Activated CD4-positive, alpha-beta T cell treated with anti-CD3 and anti-CD28 coated beads, Interleukin-2, Interleukin-6, amounts not matched to agents 100 ng/mL and 50 ng/mL, durations not matched to agents 16 hours and 8 hours (primary cell): ENCODE measurements at regions not wholly inside any gene's neighbourhood (a gene's known extent, or its start where the extent isn't known, plus 50 kb on each side); places are given as distances from the start of the nearest gene placed in this dataset.
"Not testable (repeated sequence)": the region's sequence is repeated elsewhere in the genome, so short reads cannot be mapped to it uniquely, and the experiment has no call there.

Experiments used
- DNase-seq: peaks from one replicate; pipeline ENCODE4 v3.0.0-alpha.2; 2020

DNA sequence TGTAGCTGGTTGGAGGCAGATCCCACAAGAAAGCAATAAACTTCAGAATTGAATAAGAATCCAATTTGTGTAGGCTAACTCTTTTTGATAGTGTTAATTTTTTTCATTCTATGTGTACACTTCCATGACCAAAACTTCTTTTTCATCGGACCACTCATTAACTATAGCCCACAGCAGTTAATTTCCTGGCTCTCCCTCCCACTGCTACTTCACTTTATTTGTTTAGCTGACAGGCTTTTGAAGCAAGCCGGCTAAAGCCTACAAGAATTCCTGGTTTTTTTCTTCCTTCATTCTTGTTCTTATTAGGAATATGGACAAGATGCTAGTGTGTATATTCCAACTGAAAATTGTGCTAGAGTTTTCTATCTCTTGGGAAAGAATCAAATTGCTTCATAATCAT, 329.2 kb upstream of the CCNH start:
- DNase-seq, result no peak

- no peak for DNase-seq
Measured at GRCh38 chr5:87735923-87736322, 323.2 kb upstream of the CCNH start.

GRCh38 chr5:87733897-87734296, 321.2 kb upstream of the CCNH start:
- no peak for DNase-seq

- DNase-seq, result no peak
Measured at GRCh38 chr5:87732875-87733768, 320.4 kb upstream of the CCNH start.

DNA sequence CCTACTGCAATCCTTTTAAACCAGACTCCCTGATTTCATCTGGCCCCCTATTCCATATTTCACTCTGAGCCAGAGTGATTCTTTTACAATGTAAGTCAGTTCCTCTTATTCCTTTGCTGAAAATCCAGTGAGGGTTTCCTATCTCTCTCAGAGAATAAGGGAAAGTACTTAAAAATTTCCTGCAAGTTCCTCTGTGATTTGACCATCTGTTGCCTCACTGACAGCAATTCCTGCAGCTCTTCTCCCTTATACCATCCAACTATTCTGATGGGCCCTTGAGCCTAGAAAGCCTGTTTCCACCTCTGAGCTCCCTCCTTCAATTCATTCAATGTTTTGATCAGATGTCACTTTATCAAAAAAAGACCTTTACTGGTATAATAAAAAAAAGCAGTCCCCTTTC, 317.1 kb upstream of the CCNH start:
- DNase-seq, result no peak

GRCh38 chr5:87722286-87722685, 309.6 kb upstream of the CCNH start:
- no peak for DNase-seq

- DNase-seq, result not testable (repeated sequence)
Measured at GRCh38 chr5:87718224-87718925, 305.6 kb upstream of the CCNH start.

DNA sequence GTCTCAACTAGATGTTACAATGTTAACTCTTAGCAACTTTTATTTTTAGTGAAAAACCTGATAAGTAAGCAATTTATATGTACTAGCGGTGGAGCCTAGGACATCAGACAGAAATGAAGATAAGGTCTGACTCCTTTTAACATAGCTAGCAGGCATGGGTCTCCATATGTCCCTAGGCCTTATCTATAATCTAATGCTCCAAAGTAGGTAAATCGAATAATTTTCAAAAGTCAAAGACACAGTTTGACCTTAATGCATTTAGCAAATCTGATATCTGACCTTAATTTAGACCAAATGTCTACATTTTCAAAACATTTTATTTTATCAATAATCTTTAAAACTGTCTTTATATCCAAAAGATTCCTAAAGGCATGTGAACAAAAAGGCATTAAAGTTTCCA, 305.0 kb upstream of the CCNH start:
- no peak for DNase-seq

DNA sequence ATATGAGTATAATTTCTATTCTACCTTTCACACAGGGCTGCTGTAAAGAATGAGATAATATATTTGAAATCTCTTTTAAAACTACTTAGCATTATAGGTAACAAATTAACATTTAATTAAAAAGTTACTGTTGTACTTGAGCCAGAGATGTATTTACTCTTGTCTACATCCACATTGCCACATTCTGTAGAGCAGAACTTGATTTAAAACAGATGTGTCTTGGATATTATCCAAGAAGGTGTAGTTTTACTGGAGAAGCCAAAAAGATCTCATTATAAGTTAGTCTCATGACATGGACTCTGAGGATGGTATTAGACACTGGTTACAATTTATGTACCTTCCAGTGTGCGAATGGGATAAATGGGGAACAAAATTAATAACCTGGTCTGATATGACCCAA, 293.1 kb upstream of the CCNH start:
- no peak for DNase-seq

- peak; percentile 21 for DNase-seq
Measured at GRCh38 chr5:87686975-87687374, 274.2 kb upstream of the CCNH start.

- DNase-seq, result no peak
Measured at GRCh38 chr5:87686018-87686417, 273.3 kb upstream of the CCNH start.

DNA sequence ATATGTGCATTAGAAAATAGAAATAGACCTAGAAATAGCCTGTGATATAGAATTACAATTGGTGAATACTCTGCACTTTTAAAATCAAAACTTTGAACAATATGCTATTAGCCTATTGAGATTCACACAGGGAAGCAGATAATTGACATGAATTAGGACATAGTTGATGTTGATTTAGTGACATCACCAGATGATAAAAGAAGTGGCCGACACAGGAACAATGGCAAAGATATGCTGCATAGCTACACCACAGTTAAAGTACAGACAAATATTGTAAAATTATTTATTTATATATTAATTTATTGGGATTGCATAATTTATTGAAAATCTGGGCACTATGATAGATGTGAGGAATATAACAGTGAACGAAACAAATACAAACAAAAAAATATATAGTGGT, 261.5 kb upstream of the CCNH start:
- DNase-seq, result no peak

- no peak for DNase-seq
Measured at GRCh38 chr5:87671146-87671545, 258.4 kb upstream of the CCNH start.

- DNase-seq, result no peak
Measured at GRCh38 chr5:87665166-87665565, 252.4 kb upstream of the CCNH start.

DNA sequence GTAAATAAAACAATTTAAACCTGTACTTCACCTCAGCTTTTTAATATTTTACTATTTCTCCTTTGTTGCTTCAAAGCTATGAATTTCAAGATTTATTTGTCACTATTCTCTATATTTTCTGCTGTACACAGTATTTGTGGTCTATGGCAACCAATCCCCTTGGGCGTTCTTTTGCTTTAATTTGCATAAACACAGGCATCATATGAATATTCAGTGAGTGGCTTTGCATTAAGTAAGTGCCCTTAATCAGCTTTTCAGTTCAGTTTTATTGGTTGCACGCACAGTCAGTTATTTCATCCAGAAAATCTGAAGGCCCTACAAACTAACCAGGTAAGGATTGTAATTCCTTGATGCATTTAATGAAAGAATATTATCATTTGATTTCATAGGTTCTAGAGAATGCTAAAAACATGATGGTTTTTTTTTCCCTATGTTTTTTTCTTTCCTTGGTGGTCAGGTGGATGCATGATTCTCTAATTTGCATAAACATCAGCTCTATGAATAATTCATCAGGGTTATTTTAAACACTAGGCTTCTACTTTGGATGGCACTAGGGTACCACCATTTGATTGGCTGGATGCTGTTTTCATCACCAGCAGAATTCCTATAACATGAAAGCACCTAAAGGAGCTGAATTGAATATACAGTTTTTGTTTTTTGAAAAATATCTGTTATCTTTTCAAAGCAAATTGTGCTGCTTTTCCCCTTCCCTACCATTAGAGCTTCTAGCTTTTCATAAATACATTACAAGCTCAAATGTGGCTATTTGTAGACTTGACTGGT, 249.2 kb upstream of the CCNH start:
- DNase-seq, result no peak

DNA sequence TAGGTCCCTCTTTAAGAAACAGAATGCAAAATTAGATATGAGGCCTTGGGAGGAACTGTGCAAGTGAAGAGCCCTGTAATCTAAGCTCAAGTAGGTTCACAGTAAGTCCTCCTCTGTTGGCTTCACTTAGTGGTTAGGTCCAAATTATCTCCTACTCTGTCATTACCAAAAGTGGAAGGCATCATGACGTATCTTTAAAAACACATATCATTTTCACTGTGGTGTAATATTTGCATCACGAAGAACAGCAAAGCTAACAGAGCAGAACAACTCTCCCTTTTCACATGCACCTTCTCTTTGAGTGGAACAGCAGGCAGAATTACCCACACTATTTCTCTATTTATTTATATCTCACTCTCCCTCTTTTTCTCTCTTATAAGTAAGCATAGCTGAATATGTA, 240.5 kb upstream of the CCNH start:
- DNase-seq, result no peak

GRCh38 chr5:87650284-87650683, 237.6 kb upstream of the CCNH start:
- no peak for DNase-seq

DNA sequence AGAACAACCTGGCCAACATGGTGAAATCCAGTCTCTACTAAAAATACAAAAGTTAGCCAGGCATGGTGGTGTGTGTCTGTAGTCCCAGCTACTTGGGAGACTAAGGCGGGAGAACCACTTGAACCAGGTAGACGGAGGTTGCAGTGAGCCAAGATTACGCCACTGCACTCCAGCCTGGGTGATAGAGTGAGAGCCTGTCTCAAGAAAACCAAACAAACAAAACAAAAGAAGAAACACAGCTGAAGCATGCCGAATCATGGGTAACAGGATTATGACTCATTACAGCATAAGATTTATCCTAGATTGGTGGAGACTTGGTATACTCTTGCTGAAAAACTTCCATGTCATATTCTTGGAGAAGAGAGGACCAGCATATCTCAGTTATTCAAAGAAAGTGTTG, 236.7 kb upstream of the CCNH start:
- no peak for DNase-seq

DNA sequence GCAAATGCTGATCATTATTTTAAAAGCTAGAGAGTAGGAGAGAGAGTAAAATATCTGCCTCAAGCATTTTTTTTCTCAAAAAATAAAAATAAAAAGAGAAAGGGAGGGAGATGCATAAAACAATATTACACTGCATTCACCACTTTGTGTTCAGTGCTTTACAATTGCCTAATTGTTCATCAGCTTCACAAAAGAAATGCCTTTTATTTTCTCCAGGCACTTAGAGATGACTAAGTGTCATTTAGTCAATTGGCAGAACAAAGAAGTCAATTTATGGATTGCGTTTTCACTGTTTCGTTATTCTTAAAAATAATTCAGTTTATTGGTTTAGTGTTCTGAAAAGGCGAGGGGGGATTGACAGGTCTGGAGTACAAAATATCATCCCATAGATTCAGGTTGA, 232.5 kb upstream of the CCNH start:
- DNase-seq, result no peak

GRCh38 chr5:87640902-87641301, 228.2 kb upstream of the CCNH start:
- DNase-seq, result no peak

- no peak for DNase-seq
Measured at GRCh38 chr5:87627363-87627762, 214.6 kb upstream of the CCNH start.

GRCh38 chr5:87608385-87608784, 195.7 kb upstream of the CCNH start:
- no peak for DNase-seq

DNA sequence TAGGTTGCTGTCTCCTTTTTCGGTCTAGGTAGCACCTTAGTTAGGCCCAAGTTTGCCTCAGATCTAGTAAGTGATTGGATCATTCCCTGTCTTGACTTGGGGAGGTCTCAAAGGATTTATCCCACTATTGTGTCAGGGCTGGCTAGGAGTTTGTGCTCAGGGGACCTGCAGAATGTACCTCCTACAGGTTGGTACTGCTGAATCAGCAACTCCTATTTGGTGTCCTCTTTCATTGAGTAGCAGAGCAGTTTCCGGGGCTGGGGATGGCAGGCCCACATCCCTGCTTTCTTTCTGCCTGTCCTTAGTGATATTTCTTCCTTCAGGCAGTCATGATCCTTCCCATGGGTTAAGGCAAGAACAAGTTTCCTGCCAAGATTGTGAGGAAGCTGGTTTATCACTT, 192.9 kb upstream of the CCNH start:
- no peak for DNase-seq

- no peak for DNase-seq
Measured at GRCh38 chr5:87599778-87600177, 187.0 kb upstream of the CCNH start.
